PC-9 (cell line): ENCODE measurements at regions not wholly inside any gene's neighbourhood (a gene's known extent, or its start where the extent isn't known, plus 50 kb on each side); places are given as distances from the start of the nearest gene placed in this dataset.

ENCODE experiments used
- CTCF ChIP-seq: fragments of 200-600 bp; sonication (generic); conservative IDR thresholded peaks from 2 replicates; pipeline ENCODE4 v1.6.1; 2017; ENCODE audit warnings: mixed run types, antibody characterized with exemption, mild to moderate bottlenecking, moderate library complexity
- EZH2 ChIP-seq: fragments of 200-600 bp; sonication (generic); IDR thresholded peaks from 2 replicates; pipeline ENCODE4 v1.8.0; 2017; ENCODE audit warnings: antibody characterized with exemption, low read depth

- TF ChIP-seq CTCF (no peak), EZH2 (no peak)
Measured at GRCh38 chr14:39505812-39506211, 73.6 kb upstream of the FBXO33 start.
